HG02840 (cell line): ENCODE measurements at regions not wholly inside any gene's neighbourhood (a gene's known extent, or its start where the extent isn't known, plus 50 kb on each side); places are given as distances from the start of the nearest gene placed in this dataset.
A peak's percentile ranks its signal among the peaks of the same experiment; 100 is the strongest.
"Not testable (repeated sequence)": the region's sequence is repeated elsewhere in the genome, so short reads cannot be mapped to it uniquely, and the experiment has no call there.

ENCODE experiments used
- ATAC-seq: cut with Tn5 transposase; IDR thresholded peaks from one replicate; pipeline ENCODE4 v1.9.1; 2021; ENCODE audit warnings: mild to moderate bottlenecking, moderate library complexity, moderate number of reproducible peaks; ENCODE audit not compliant: unreplicated experiment, low FRiP score

DNA sequence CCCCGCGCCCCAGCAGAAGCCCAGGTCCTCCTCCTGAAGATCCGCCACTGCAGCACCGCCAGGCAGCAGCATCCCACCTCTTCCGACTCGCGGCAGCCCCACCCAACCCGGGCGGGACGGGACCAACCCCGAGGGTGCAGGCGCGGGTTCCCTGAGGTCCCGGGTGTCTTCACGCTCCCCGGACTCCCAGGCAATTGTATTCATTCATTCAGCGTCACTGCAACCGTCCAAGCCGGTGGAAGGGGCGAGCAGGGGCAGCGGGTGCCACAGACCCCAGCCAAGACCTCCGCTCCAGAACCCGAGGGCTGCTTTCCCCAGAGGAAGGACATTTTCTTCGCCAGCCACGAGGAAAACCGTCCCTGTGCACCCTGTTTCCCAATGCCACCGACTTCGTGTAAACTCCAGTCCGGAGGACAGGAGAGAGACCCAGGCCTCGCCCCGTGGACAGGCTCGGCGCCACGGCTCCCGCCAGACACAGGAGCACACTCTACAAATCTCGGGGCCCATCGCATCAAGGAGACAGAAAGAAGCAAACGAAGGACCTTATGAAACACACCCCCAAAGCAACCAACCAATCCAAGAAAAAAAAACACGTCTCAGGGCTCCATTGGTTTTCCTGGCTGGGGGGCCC is 1471.5 kb downstream of the FOXD4L5 start:
- not testable (repeated sequence) for ATAC-seq

DNA sequence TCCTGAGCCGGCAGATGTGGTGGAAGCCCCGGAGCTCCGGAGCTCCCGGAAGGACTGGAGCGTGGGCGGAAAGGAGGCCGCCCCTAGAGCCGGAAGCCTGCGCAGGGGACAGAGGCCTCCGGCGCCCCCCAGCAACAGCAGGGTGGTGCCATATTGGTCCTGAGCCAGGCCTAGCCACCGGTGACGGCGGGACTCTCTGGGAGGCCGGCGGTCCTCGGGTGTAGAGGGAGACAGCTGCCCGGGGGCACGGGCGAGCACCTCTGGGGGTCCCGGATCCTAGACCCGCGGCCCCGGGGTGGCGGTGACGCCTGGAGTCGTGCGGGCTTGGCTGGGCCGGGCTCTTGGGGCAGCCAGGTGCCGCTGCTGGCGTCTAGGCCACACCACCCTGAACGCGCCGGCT is 1472.2 kb downstream of the FOXD4L5 start:
- ATAC-seq: peak; percentile 49

DNA sequence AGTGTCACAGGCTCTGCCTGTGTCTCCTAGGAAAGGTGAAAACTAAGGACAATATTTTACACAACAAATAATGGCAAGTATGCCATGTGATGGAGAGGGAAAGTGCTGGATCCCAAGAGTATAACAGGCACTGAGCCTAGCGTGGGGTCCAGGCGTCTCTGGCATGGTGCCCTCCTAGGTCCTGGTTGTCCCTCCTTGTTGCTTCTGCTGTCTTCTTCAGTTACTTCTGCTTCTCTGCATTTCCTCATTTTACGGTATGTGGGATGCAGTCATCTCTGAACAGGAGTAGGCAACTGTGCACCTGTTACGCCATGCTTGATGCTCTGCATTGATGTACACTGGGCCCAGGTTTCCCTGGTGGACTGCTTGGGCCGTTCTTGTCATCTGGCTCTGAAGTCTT is 1480.8 kb downstream of the FOXD4L5 start:
- ATAC-seq: not testable (repeated sequence)

DNA sequence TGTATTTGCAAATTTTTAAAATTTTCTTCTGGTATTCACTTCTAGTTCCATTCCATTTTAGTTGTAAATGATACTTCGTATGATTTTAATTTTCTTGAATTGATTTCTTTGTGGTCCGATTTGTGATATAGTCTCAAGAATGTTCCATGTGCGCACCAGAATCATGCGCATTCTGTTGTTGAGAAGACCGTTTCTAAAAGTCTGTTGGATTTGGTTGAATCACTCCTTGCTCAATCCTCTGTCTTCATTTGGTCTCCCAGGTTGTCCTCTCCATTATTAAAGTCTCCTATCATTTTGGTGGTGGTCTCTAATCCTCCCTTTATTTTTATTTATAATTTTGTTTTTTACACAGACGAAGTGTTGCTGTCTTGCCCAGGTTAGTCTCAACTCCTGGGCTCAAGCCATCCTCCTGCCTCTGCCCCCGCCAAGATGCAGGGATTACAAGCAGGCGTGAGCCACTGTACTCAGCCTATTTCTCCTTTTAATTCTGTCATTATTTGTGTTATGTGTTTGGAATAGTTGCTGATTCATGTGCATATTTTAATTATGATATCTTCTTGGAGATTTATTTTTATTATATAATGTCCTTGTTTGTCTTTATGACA is 1490.8 kb downstream of the FOXD4L5 start:
- ATAC-seq: not testable (repeated sequence)

DNA sequence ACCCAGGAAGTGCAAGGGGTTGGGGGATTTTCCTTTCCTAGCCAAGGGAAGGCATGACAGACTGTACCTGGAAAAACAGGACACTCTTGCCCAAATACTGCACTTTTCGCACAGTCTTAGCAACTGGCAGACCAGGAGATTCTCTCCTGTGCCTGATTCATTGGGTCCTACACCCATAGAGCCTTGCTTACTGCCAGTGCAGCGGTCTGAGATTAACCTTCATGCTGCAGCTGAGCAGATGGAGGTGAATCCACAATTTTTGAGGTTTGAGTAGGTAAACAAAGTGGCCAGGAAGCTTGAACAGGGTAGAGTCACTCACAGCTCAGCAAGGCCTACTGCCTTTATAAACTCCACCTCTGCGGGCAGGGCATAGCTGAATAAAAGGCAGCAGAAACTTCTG is 1497.6 kb downstream of the FOXD4L5 start:
- not testable (repeated sequence) for ATAC-seq

DNA sequence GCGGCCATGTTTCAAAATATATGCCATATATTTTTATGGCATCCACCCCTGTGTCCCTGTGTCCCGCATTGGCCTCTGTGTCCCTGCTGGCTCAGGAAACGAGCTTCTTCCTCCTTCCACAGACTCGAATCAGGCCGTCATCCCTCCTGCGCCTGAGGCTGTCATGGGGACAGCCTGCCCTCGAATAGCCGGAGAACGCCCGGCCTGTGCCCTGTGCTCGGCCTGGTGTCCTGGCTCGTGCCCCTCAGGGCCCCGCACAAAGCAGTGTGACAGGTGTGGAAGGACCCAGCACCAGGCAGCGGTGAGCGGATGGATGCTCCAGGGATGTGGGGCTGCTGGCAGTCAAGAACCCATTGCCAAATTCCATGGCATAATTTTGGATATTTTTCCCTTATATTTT is 1500.0 kb downstream of the FOXD4L5 start:
- not testable (repeated sequence) for ATAC-seq

DNA sequence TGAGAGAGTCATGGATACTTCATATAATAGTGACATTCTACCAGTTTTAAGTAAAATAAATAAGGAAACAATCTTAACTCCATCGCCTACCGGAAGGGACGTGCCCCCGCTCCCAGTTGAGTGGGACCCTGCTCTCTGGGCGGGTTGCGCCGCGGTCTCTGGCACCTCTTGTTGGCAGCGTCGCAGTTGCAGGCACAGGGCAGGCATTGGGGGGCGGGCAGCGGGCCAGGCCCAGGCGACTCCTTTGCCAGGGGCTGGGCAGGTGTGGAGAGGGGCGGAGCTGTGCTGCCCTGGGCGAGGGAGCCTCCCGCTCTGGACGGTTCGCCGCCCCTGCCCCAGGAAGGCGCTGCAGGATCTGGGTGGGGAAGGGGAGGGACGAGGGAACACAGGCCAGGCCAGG is 1500.6 kb downstream of the FOXD4L5 start:
- ATAC-seq: not testable (repeated sequence)

DNA sequence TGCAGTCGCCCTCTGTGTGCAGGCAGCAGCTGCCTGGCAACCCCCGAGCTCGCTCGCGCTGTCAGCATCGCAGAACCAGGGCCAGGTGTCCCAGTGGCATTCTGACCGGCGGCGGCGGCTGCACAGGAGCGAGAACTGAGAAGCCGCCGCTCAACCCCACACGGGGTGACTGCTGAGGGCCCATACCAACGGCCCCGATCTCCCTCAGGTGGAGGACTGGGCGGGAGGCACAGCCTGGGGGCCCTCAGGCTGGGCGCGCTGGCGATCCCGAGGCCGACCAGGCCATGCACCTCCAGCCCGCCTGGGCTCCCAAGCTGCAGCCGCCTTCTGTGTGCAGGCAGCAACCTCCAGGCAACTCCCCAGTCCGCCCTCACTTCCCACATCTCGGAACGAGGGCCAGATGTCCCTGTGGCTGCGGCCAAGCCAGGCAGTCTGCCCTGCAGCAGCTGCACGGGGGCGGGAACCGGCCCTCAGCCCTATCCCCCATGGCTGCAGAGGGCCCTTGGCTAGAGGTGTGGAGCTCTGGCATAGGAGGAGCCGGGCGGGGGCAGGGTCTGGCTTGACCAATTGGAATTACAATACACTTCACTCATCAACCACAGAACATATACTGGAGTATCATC is 1503.1 kb downstream of the FOXD4L5 start:
- peak; percentile 32 for ATAC-seq

DNA sequence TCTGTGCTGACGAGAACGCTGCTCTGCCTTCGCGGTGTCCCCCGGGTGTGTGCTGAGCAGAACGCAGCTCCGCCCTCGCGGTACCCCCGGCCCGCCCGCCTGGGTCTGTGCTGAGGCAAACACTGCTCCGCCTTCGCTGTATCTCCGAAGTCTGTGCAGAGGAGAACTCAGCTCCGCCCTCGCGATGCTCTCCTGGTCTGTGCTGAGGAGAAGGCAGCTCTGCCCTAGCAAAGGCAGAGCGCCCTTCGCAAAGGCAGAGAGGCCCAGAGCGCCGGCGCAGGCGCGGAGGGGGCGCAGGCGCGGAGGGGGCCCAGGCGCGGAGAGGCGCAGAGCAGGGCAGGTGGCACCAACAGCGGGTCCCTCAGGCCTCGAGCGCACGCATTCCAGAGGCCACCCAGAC is 1503.6 kb downstream of the FOXD4L5 start:
- ATAC-seq: peak; percentile 99

DNA sequence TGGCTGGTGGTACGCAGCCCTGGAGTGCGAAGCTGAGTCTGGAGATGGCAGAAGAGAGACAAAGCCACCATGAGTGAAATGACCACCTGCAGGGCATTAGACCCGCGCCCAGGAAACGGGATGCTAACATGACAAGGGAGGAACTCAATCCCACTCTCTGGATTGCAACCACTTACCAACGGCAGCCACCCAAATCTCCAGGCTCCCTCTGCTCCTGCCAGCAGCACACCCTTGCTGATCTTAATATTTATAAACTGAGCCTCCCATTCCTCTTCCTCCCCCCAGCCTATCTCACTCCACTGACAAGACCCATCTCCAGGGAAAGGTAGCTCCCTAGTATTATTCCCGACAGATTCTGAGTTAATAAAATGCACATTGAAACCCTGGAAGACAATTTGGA is 1508.8 kb downstream of the FOXD4L5 start:
- ATAC-seq: not testable (repeated sequence)

DNA sequence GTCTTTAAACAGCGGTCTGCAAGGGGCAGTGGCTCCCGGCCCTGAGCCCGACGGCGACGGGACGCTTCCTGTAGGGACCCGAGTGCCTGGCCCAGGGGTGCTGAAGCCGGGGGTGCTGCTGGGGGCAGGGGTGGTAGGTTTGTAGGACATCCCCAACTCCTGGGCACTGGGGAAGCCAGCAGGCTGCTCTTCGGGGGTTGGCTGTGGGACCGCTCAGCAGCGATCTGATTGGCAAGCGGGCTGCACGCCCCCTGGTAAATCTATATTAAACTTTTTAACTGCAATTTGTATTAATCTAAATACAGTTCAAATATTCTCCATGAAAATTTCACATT is 1510.0 kb downstream of the FOXD4L5 start:
- ATAC-seq: not testable (repeated sequence)

DNA sequence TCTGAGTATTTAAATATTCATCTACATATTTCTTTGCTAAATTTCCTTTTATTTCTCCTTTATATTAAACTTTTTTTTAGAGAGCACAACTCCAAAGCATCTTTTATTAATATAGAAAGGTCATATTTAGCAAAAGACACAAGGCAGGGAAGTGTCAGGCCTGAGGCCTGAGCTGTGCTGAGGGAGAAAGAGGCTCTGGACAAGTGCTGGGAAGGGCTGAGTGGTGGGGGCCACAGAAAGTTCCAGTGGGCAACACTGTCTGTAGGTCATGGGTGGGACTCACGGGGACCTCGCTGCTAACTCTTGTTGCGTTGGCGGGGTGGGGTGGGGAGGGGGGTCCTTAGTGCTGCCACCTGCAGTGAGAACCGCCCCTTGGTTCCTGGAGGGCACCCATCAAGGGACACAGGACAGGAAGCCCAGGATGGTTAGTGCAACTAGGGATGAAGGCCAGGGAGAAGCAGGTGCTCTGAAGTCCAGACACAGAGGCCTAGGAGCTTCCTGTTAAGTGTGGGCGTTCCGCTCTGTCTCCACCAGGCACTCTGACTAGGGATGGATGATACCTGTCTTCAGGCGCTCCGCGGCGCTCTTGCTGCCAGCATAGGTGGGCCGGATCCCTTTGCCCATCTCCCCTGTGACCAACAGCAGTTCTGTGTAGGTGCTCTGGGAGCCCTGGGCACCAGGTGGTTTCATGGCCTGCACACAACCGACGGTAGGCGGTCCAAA is 1510.5 kb downstream of the FOXD4L5 start:
- ATAC-seq: not testable (repeated sequence)

DNA sequence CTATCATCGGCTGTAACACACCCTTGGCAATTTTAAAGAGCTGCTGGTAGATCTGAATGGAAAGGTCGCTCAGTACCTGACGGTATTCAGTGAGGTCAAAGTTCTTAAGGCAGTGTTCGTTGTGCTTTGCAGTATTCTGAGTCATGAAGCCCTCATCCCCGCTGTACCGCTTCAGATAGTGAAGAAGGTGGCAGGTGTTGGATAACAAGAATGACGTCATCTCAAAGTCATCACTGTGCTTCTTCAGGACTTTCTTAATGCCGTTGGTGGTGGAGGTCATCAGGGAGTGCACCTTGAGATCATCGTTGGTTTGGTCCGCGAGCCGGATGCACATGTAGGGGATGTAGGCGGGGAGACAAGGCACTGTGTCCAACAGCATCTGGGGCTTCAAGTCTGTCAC is 1522.8 kb downstream of the FOXD4L5 start:
- ATAC-seq: not testable (repeated sequence)

DNA sequence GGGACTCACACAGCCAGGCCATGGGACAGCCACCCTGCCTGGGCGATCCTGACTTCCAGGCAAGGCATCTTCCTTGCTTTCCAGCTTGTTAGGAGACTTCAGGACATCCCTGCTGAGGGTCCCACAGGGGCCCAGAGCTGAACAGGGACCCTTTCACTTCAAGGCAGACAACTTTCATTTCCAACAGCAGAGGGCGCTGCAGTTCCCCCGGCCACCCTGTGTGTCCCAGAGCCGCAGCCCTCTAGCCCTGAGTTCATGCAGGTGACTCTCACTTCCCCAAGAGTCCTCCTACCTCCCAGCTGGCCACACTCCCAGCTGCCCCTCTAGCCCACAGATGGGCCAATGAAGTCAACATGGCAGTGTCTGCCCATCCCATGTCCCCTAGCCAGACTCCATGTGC is 1556.0 kb downstream of the FOXD4L5 start:
- ATAC-seq: not testable (repeated sequence)

DNA sequence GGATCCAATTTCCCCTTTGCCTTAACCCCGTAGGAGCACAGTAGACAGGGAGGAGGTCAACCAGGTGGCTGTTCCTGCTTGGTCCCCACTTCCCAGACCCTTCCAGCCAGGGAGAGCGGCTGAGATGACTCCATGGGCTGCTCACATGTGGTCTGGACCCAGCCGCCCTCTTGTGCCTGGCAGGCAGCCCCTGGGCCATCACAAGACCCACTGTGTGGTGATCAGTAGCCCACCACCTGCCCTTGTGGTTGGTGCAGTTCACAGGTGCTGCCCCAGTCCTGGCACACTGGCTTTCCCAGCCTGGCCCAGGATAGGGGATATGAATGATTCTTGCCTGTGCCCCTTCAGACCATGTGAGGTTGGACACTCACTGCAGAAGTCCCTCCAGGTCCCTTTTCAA is 1556.7 kb downstream of the FOXD4L5 start:
- no peak for ATAC-seq

DNA sequence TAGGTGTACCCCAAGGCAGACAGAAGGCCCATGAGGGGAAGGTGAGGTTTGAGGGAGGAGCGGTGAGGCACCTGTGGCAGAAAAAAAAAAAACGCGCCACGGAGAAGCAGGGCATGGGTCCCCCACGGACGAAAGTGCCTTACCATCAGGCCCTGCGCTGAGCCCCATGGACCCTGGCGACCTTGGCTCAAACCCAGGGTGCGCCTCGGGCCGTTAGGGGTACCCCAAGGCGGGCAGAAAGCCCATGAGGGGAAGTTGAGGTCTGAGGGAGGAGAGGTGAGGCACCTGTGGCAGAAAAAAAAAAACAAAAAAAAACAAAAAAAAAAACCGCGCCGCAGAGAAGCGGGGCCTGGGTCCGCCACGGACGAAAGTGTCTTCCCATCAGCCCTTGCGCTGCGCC is 1576.7 kb downstream of the FOXD4L5 start:
- not testable (repeated sequence) for ATAC-seq

DNA sequence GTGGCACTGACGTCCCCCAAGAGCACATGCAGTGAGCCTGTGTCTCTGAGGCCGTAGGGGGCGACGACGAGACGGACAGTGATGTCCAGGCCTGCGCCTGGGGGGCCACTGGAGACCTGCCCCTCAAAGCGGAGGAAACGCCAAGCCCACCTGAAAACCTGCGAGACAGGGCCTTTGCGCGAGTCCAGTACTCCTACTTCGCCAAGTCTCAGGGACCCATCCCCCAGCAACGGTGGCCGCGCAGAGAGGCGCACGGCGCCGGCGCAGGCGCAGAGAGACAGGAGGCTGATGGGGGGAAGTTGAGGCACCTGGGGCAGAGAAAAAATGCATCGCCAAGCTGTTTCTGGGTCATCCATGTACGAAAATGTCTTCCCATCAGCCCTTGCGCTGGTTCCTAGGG is 1580.6 kb downstream of the FOXD4L5 start:
- not testable (repeated sequence) for ATAC-seq

DNA sequence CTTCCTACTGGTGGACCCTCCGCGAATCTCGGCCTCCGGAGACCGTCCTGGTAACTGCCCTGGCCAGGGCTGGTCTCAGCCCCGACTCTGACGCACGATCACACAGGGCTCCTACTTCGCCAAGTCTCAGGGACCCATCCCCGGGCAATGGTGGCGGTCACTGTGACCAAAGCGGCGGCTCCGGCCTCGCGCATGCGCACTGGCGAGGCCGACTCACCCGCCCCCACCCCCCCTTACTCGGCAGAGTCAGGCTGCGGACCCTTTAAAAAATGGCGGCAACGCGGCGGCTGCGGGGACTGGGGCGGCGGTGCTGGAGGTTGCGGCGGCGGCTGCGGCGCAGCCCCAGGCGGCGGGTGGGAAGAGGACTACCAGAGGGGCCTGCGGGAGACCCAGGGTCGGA is 1581.3 kb downstream of the FOXD4L5 start:
- not testable (repeated sequence) for ATAC-seq

DNA sequence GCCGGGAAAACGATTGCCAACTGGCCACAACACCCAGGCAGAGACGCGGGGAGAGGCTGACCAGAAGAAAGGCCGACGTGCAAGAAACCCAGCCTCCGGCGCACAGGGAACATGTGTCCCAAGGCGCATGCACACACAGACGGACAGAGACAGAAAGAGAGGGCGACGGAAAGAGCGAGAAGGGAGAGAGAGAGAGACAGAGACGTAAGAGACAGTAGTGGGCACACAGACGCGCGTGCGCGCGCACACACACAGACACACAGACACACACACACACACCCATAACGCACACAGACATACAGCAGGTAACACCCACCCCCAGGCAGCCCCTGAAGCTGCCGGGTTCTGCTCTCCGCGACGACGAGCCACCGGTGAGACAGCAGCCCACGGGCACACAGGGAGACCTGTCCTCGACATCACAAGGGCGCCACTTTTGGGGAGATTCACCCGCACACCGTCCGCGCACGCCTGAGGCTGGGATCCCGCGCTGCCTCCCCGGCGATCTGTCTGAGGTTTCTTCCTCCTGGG is 1581.8 kb downstream of the FOXD4L5 start:
- ATAC-seq: not testable (repeated sequence)
